ENCODE measurements at regions not wholly inside any gene's neighbourhood (a gene's known extent, or its start where the extent isn't known, plus 50 kb on each side); places are given as distances from the start of the nearest gene placed in this dataset.
A peak's percentile ranks its signal among the peaks of the same experiment; 100 is the strongest.

- DNase-seq (no peak), ATAC-seq (no peak)
- H3K27me3 ChIP-seq = no peaks in the 10 kb centered on the region
- H3K4me3 ChIP-seq = no peak overlapping the region
- H3K9me3 ChIP-seq = no peaks in the 10 kb centered on the region
- TF ChIP-seq CTCF (IDR thresholded peaks at IDR 0.05) = no peak
- no peaks in the 10 kb centered on the region for H3K36me3 ChIP-seq
- no peaks in the 10 kb centered on the region for H3K4me1 ChIP-seq
- intact Hi-C loops (cut with DNase I) = no loop called here
- no peak overlapping the region for H3K27ac ChIP-seq
These were observed 494.4 kb downstream of the TMX3 start for GRCh38 chr18:68220458-68220857.

GRCh38 chr18:68219872-68220271 is 495.0 kb downstream of the TMX3 start:
- intact Hi-C loops (cut with DNase I) = no loop called here
- DNase-seq (no peak), ATAC-seq (peak; percentile 52)
- TF ChIP-seq CTCF (IDR thresholded peaks at IDR 0.05) = no peak
- no peaks in the 10 kb centered on the region for H3K4me1 ChIP-seq
- H3K36me3 ChIP-seq = no peaks in the 10 kb centered on the region
- no peak overlapping the region for H3K27ac ChIP-seq
- no peaks in the 10 kb centered on the region for H3K9me3 ChIP-seq
- H3K4me3 ChIP-seq = no peak overlapping the region
- no peaks in the 10 kb centered on the region for H3K27me3 ChIP-seq

GRCh38 chr18:68219274-68219673 is 495.6 kb downstream of the TMX3 start:
- ATAC-seq = peak; percentile 75
- H3K27ac ChIP-seq = no peak overlapping the region
- intact Hi-C loops (cut with DNase I) = no loop called here

GRCh38 chr18:68215931-68216330 is 499.0 kb downstream of the TMX3 start:
- intact Hi-C loops (cut with DNase I) = no loop called here
- Histone ChIP-seq H3K36me3 (no peaks in the 10 kb centered on the region), H3K27ac (no peak overlapping the region), H3K27me3 (no peaks in the 10 kb centered on the region), H3K4me1 (no peaks in the 10 kb centered on the region), H3K9me3 (no peaks in the 10 kb centered on the region), H3K4me3 (no peak overlapping the region)
- DNase-seq (no peak), ATAC-seq (no peak)
- no peak for TF ChIP-seq CTCF (IDR thresholded peaks at IDR 0.05)

More at GRCh38 chr18:68219274-68219673, 495.6 kb downstream of the TMX3 start:
- H3K9me3 ChIP-seq = no peaks in the 10 kb centered on the region
- H3K4me3 ChIP-seq = no peak overlapping the region
- no peak for TF ChIP-seq CTCF (IDR thresholded peaks at IDR 0.05)
- no peak for DNase-seq
- H3K27me3 ChIP-seq = no peaks in the 10 kb centered on the region
- H3K36me3 ChIP-seq = no peaks in the 10 kb centered on the region
- H3K4me1 ChIP-seq = no peaks in the 10 kb centered on the region

GRCh38 chr18:68186039-68186438 is 528.9 kb downstream of the TMX3 start:
- H3K4me3 ChIP-seq = no peak overlapping the region
- DNase-seq = no peak
- H3K9me3 ChIP-seq = peaks cover 0 to 2% of the 10 kb centered on the region in 2 donors
- no peaks in the 10 kb centered on the region for H3K27me3 ChIP-seq
- no peak overlapping the region for H3K27ac ChIP-seq
- intact Hi-C loops (cut with DNase I) = no loop called here
- no peak for TF ChIP-seq CTCF (IDR thresholded peaks at IDR 0.05)
- H3K36me3 ChIP-seq = no peaks in the 10 kb centered on the region
- H3K4me1 ChIP-seq = no peaks in the 10 kb centered on the region
- no peak for ATAC-seq

All from left lung (tissue), 4 donors.